Spleen (tissue), 7 donors: ENCODE measurements at regions not wholly inside any gene's neighbourhood (a gene's known extent, or its start where the extent isn't known, plus 50 kb on each side); places are given as distances from the start of the nearest gene placed in this dataset.
A peak's percentile ranks its signal among the peaks of the same experiment; 100 is the strongest.

Source experiments
- CTCF ChIP-seq, 11 experiments: fragments of 200-600 bp in 7 of 11; fragments of 450-650 bp in 4 of 11; sonication (generic) in 4 of 11; IDR thresholded peaks in 8 of 11; conservative IDR thresholded peaks in 3 of 11; 1 replicate in 7 of 11; 2 replicates in 4 of 11; pipeline versions ENCODE4 v1.4.0 to v1.8.0; 2016 to 2021; ENCODE audit warnings: antibody characterized with exemption in 11 of 11, inconsistent platforms in 4 of 11, mild to moderate bottlenecking in 1 of 11
- POLR2AphosphoS5 ChIP-seq, 3 donors: sonication (generic); formaldehyde crosslinking; IDR thresholded peaks; one replicate each; pipeline ENCODE4 v1.5.1; 2017; ENCODE audit warnings: antibody characterized with exemption in 3 of 3
- donor health status: DM: no; HTN: no; CAD: no; lungs with moderate emphysema.
- donor health status: DM: no; HTN: no; CAD: no.
- donor health status: DM: no; HTN: no; CAD: no.

GRCh38 chr4:117447925-117448324 is 362.5 kb upstream of the TRAM1L1 start:
- TF ChIP-seq POLR2AphosphoS5 (IDR thresholded peaks at IDR 0.05) (no peak), CTCF (IDR thresholded peaks at IDR 0.05 in 8 of 11, conservative IDR thresholded peaks at IDR 0.05 in 3 of 11) (peak in 1 of 11 experiments; percentile 27)
